ENCODE measurements at regions not wholly inside any gene's neighbourhood (a gene's known extent, or its start where the extent isn't known, plus 50 kb on each side); places are given as distances from the start of the nearest gene placed in this dataset.

GRCh38 chr13:85709072-85709471, 90.1 kb downstream of the SLITRK6 start:
- intact Hi-C loops (cut with DNase I; ENCODE audit: low total_unique reads): no loop called here
- no peaks in the 10 kb centered on the region for H3K27me3 ChIP-seq (replicated peaks in 1 of 7)
- H3K9me3 ChIP-seq: peaks cover 0 to 5% (median 0%) of the 10 kb centered on the region in 8 donors
- no peaks in the 10 kb centered on the region for H3K36me3 ChIP-seq
- WGBS, 5 donors: 56 to 71% (median 59%) methylated on average over 2 of the region's 2 CpGs
- H3K4me3 ChIP-seq: no peak overlapping the region
- H3K27ac ChIP-seq: no peak overlapping the region
- no peak for DNase-seq
- TF ChIP-seq POLR2AphosphoS5 (IDR thresholded peaks at IDR 0.05): no peak
- no peak for TF ChIP-seq CTCF (IDR thresholded peaks at IDR 0.05 in 8 of 11, conservative IDR thresholded peaks at IDR 0.05 in 3 of 11)
- no peak for TF ChIP-seq POLR2A (IDR thresholded peaks at IDR 0.05)
- no peaks in the 10 kb centered on the region for H3K4me1 ChIP-seq

GRCh38 chr13:85700906-85701305, 98.3 kb downstream of the SLITRK6 start:
- Histone ChIP-seq H3K4me3 (no peak overlapping the region), H3K27me3 (replicated peaks in 1 of 7) (no peaks in the 10 kb centered on the region), H3K9me3 (peaks cover 0 to 48% (median 30%) of the 10 kb centered on the region in 8 donors), H3K4me1 (no peaks in the 10 kb centered on the region), H3K36me3 (no peaks in the 10 kb centered on the region), H3K27ac (no peak overlapping the region)
- DNase-seq: no peak
- WGBS, 5 donors: 61 to 72% (median 68%) methylated on average over 4 of the region's 4 CpGs
- TF ChIP-seq CTCF (IDR thresholded peaks at IDR 0.05 in 8 of 11, conservative IDR thresholded peaks at IDR 0.05 in 3 of 11): no peak
- no peak for TF ChIP-seq POLR2AphosphoS5 (IDR thresholded peaks at IDR 0.05)
- no peak for TF ChIP-seq POLR2A (IDR thresholded peaks at IDR 0.05)
- intact Hi-C loops (cut with DNase I; ENCODE audit: low total_unique reads): no loop called here

GRCh38 chr13:85698256-85698655, 101.0 kb downstream of the SLITRK6 start:
- no peak overlapping the region for H3K4me3 ChIP-seq
- no peak overlapping the region for H3K27ac ChIP-seq
- no peak for TF ChIP-seq POLR2AphosphoS5 (IDR thresholded peaks at IDR 0.05)
- no peak for TF ChIP-seq POLR2A (IDR thresholded peaks at IDR 0.05)
- TF ChIP-seq CTCF (IDR thresholded peaks at IDR 0.05 in 8 of 11, conservative IDR thresholded peaks at IDR 0.05 in 3 of 11): no peak
- H3K4me1 ChIP-seq: no peaks in the 10 kb centered on the region
- no peaks in the 10 kb centered on the region for H3K36me3 ChIP-seq
- DNase-seq: no peak
- 28 to 55% (median 33%) methylated on average over 4 of the region's 4 CpGs for WGBS, 5 donors
- H3K9me3 ChIP-seq: peaks cover 0 to 50% (median 32%) of the 10 kb centered on the region in 8 donors
- H3K27me3 ChIP-seq (replicated peaks in 1 of 7): no peaks in the 10 kb centered on the region
- intact Hi-C loops (cut with DNase I; ENCODE audit: low total_unique reads): no loop called here

GRCh38 chr13:85694992-85695391, 104.2 kb downstream of the SLITRK6 start:
- H3K36me3 ChIP-seq: no peaks in the 10 kb centered on the region
- TF ChIP-seq POLR2A (IDR thresholded peaks at IDR 0.05): no peak
- TF ChIP-seq POLR2AphosphoS5 (IDR thresholded peaks at IDR 0.05): no peak
- no peak for TF ChIP-seq CTCF (IDR thresholded peaks at IDR 0.05 in 8 of 11, conservative IDR thresholded peaks at IDR 0.05 in 3 of 11)
- DNase-seq: no peak
- intact Hi-C loops (cut with DNase I; ENCODE audit: low total_unique reads): no loop called here
- 37 to 44% (median 38%) methylated on average over 4 of the region's 4 CpGs for WGBS, 5 donors
- H3K27ac ChIP-seq: no peak overlapping the region
- H3K27me3 ChIP-seq (replicated peaks in 1 of 7): no peaks in the 10 kb centered on the region
- H3K9me3 ChIP-seq: peaks cover 0 to 42% (median 22%) of the 10 kb centered on the region in 8 donors
- H3K4me3 ChIP-seq: no peak overlapping the region
- no peaks in the 10 kb centered on the region for H3K4me1 ChIP-seq
